Ishikawa (cell line): ENCODE measurements at regions not wholly inside any gene's neighbourhood (a gene's known extent, or its start where the extent isn't known, plus 50 kb on each side); places are given as distances from the start of the nearest gene placed in this dataset.

Experiments used
- CEBPB ChIP-seq: IDR thresholded peaks from 2 replicates; pipeline ENCODE4 v1.6.1; 2012
- CREB1 ChIP-seq: IDR thresholded peaks from 2 replicates; pipeline ENCODE4 v1.6.1; 2012; ENCODE audit warnings: low read depth
- EGR1 ChIP-seq: IDR thresholded peaks from 2 replicates; pipeline ENCODE4 v1.6.1; 2012
- EP300 ChIP-seq: IDR thresholded peaks from 2 replicates; pipeline ENCODE4 v1.6.1; 2012; ENCODE audit warnings: borderline replicate concordance
- FOXM1 ChIP-seq: IDR thresholded peaks from 2 replicates; pipeline ENCODE4 v1.6.1; 2012; ENCODE audit warnings: low read depth, borderline replicate concordance
- MAX ChIP-seq: IDR thresholded peaks from 2 replicates; pipeline ENCODE4 v1.6.1; 2012
- NFIC ChIP-seq: IDR thresholded peaks from 2 replicates; pipeline ENCODE4 v1.6.1; 2012
- RAD21 ChIP-seq: IDR thresholded peaks from 2 replicates; pipeline ENCODE4 v1.6.1; 2012; ENCODE audit warnings: low read depth
- REST ChIP-seq: IDR thresholded peaks from 2 replicates; pipeline ENCODE4 v1.6.1; 2012; ENCODE audit warnings: low read depth, mild to moderate bottlenecking
- TAF1 ChIP-seq: IDR thresholded peaks from 2 replicates; pipeline ENCODE4 v1.6.1; 2012; ENCODE audit warnings: low read depth, mild to moderate bottlenecking
- TCF12 ChIP-seq: IDR thresholded peaks from 2 replicates; pipeline ENCODE4 v1.6.1; 2012; ENCODE audit warnings: low read depth
- TEAD4 ChIP-seq: IDR thresholded peaks from 2 replicates; pipeline ENCODE4 v1.6.1; 2012
- USF1 ChIP-seq: IDR thresholded peaks from 2 replicates; pipeline ENCODE4 v1.6.1; 2012
- YY1 ChIP-seq: IDR thresholded peaks from 2 replicates; pipeline ENCODE4 v1.6.1; 2012; ENCODE audit warnings: low read depth
- ZBTB7A ChIP-seq: IDR thresholded peaks from 2 replicates; pipeline ENCODE4 v1.6.1; 2012; ENCODE audit warnings: low read depth

- no peak for TF ChIP-seq USF1
- no peak for TF ChIP-seq ZBTB7A
- no peak for TF ChIP-seq TAF1
- no peak for TF ChIP-seq CREB1
- TF ChIP-seq REST: no peak
- no peak for TF ChIP-seq YY1
- TF ChIP-seq TCF12: no peak
- no peak for TF ChIP-seq EGR1
- no peak for TF ChIP-seq MAX
- TF ChIP-seq RAD21: no peak
- TF ChIP-seq EP300: no peak
- no peak for TF ChIP-seq TEAD4
- no peak for TF ChIP-seq FOXM1
- no peak for TF ChIP-seq CEBPB
- no peak for TF ChIP-seq NFIC
Measured at GRCh38 chr18:61752973-61753372, 139.8 kb downstream of the RNF152 start.

- no peak for TF ChIP-seq TEAD4
- no peak for TF ChIP-seq RAD21
- TF ChIP-seq NFIC: no peak
Measured at GRCh38 chr18:61750840-61751668, 141.8 kb downstream of the RNF152 start.

- TF ChIP-seq FOXM1 (no peak), REST (no peak), EP300 (no peak), TCF12 (no peak), YY1 (no peak), NFIC (no peak), EGR1 (no peak), CEBPB (no peak), CREB1 (no peak), USF1 (no peak)
Measured at GRCh38 chr18:61749546-61749945, 143.3 kb downstream of the RNF152 start.

GRCh38 chr18:61749031-61749430 is 143.8 kb downstream of the RNF152 start:
- TF ChIP-seq ZBTB7A: no peak
- TF ChIP-seq RAD21: no peak
- TF ChIP-seq EGR1: no peak
- no peak for TF ChIP-seq MAX
- TF ChIP-seq USF1: no peak
- TF ChIP-seq NFIC: no peak
- no peak for TF ChIP-seq YY1
- TF ChIP-seq TCF12: no peak
- TF ChIP-seq TAF1: no peak

GRCh38 chr18:61748004-61748403 is 144.8 kb downstream of the RNF152 start:
- TF ChIP-seq EGR1 (no peak), ZBTB7A (no peak), TEAD4 (no peak), YY1 (no peak), TCF12 (no peak), MAX (no peak), EP300 (no peak), REST (no peak), TAF1 (no peak), FOXM1 (no peak), CEBPB (no peak), RAD21 (no peak), USF1 (no peak), NFIC (no peak), CREB1 (no peak)
